HG03139 (cell line): ENCODE measurements at regions not wholly inside any gene's neighbourhood (a gene's known extent, or its start where the extent isn't known, plus 50 kb on each side); places are given as distances from the start of the nearest gene placed in this dataset.
"Not testable (repeated sequence)": the region's sequence is repeated elsewhere in the genome, so short reads cannot be mapped to it uniquely, and the experiment has no call there.

ENCODE experiments used
- ATAC-seq: cut with Tn5 transposase; IDR thresholded peaks from one replicate; pipeline ENCODE4 v1.9.1; 2021; ENCODE audit not compliant: unreplicated experiment

GRCh38 chr6:144528743-144529425, 243.7 kb downstream of the UTRN start:
- no peak for ATAC-seq

GRCh38 chr6:144530118-144530517, 245.0 kb downstream of the UTRN start:
- no peak for ATAC-seq

- ATAC-seq, result not testable (repeated sequence)
Measured at GRCh38 chr6:144532238-144532637, 247.1 kb downstream of the UTRN start.

GRCh38 chr6:144534180-144534579, 249.0 kb downstream of the UTRN start:
- no peak for ATAC-seq

- ATAC-seq, result no peak
Measured at GRCh38 chr6:144535630-144536029, 250.5 kb downstream of the UTRN start.

GRCh38 chr6:144536079-144536478, 250.9 kb downstream of the UTRN start:
- ATAC-seq, result no peak

- ATAC-seq, result no peak
Measured at GRCh38 chr6:144543006-144543871, 258.1 kb downstream of the UTRN start.

- no peak for ATAC-seq
Measured at GRCh38 chr6:144544266-144544830, 259.2 kb downstream of the UTRN start.

GRCh38 chr6:144546807-144547206, 261.7 kb downstream of the UTRN start:
- ATAC-seq, result no peak

GRCh38 chr6:144547409-144547808, 262.3 kb downstream of the UTRN start:
- no peak for ATAC-seq

GRCh38 chr6:144548536-144548935, 263.4 kb downstream of the UTRN start:
- no peak for ATAC-seq

GRCh38 chr6:144549837-144550747, 265.0 kb downstream of the UTRN start:
- no peak for ATAC-seq

GRCh38 chr6:144551339-144551738, 266.2 kb downstream of the UTRN start:
- no peak for ATAC-seq

- no peak for ATAC-seq
Measured at GRCh38 chr6:144555066-144555465, 269.9 kb downstream of the UTRN start.

- no peak for ATAC-seq
Measured at GRCh38 chr6:144559865-144560593, 274.9 kb downstream of the UTRN start.

GRCh38 chr6:144561455-144562043, 276.4 kb downstream of the UTRN start:
- no peak for ATAC-seq

- ATAC-seq, result no peak
Measured at GRCh38 chr6:144564202-144564601, 279.1 kb downstream of the UTRN start.

- ATAC-seq, result no peak
Measured at GRCh38 chr6:144566868-144567615, 281.9 kb downstream of the UTRN start.

- no peak for ATAC-seq
Measured at GRCh38 chr6:144568241-144568640, 283.1 kb downstream of the UTRN start.
